ENCODE measurements at regions not wholly inside any gene's neighbourhood (a gene's known extent, or its start where the extent isn't known, plus 50 kb on each side); places are given as distances from the start of the nearest gene placed in this dataset.
"Not testable (repeated sequence)": the region's sequence is repeated elsewhere in the genome, so short reads cannot be mapped to it uniquely, and the experiment has no call there.

GRCh38 chr7:4436936-4437335 lies 245.2 kb upstream of the FOXK1 start:
- DNase-seq, result no peak
- intact Hi-C loops (cut with DNase I), result no loop called here

- intact Hi-C loops (cut with DNase I), result no loop called here
- no peak for DNase-seq
These were observed 244.2 kb upstream of the FOXK1 start for GRCh38 chr7:4437916-4438315.

DNA sequence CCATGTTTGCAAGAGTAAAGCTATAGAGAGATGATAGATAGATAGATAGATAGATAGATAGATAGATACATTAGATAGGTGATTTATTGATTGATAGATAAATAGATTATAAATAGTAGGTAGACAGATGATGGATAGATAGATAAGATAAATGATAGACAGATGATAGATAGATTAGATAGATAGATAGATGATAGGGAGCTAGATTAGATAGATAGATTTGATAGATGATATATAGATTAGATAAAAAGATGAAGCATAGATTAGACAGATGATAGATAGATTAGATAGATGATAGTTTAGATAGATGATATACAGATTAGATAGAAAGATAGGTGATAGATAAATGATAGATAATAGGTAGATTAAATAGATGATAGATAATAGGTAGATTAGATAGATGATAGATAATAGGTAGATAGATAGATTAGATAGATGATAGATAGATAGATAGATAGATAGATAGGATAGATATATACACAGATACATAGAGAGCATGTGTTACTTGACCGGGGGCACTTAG lies 243.3 kb upstream of the FOXK1 start:
- intact Hi-C loops (cut with DNase I), result no loop called here
- DNase-seq, result no peak

DNA sequence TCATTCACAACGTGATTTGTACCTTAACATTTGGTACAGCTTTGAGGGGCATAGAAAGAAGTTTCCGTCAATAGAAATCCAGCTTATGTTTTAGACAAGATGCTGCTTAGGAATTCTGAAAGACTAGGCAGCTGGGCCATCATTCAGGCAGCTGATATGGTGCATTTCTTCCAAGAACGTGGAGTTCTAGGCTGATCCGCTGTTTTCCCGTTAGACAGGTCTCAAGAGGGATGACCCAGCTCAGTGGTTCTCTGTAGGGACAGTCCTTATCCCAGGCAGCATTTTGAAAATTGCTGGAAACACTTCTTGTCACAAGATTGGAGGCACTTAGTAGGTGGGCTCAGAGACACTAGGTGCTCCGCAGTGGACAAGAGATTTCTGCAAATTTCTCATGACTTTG lies 242.7 kb upstream of the FOXK1 start:
- intact Hi-C loops (cut with DNase I), result no loop called here
- no peak for DNase-seq

GRCh38 chr7:4444106-4444505 lies 238.0 kb upstream of the FOXK1 start:
- intact Hi-C loops (cut with DNase I), result no loop called here
- DNase-seq, result no peak

DNA sequence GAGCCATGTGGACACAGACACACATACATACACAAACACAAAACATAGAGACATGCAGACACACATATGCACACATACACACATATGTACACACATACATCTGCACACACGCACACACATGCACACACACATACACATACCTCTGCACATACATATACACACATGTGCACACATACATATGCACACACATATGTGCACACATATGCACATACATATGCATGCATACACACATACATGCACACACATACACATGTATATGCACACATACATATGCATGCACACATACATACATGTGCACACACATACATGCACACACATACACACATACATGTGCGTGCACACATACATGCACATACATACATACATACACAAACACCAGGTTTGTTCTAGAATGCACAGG lies 236.3 kb upstream of the FOXK1 start:
- intact Hi-C loops (cut with DNase I), result no loop called here
- DNase-seq, result no peak

GRCh38 chr7:4449263-4449662 lies 232.8 kb upstream of the FOXK1 start:
- intact Hi-C loops (cut with DNase I), result no loop called here
- no peak for DNase-seq

DNA sequence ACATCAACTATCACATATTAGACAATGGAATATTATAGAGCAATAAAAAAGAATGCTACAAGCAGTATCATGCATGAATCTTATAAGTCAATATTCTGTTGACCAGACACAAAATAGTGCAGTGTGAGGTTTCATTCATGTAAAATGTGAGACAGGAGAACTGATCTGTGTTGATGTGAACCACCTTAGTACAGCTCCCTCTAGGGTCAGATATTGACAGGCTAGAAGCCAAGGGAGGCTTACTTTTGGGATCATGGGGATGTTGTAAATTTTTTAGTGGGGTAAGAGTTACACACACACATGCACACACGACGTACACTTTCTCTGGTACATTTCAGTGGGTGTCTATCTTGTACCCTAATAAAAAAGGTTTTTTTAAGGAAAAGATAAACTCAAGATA lies 231.6 kb upstream of the FOXK1 start:
- no peak for DNase-seq
- intact Hi-C loops (cut with DNase I), result no loop called here

DNA sequence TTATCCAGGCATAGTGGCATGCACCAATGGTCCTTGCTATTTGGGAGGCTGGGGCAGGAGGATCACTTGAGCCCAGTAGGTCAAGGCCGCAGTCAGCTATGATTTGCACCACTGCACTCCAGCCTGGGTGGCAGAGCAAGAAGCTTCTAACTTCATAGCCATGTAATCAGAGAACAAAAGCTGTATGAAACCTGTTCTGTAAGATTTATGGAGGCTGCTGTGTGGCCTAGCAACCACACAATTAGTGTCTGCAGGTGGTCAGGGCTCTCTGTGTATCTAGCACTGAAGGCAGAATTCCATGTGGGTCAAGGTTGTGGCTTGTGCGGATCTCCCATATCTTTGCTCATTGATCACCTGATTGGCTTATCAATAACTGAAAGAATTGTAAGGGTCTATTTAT lies 221.5 kb upstream of the FOXK1 start:
- intact Hi-C loops (cut with DNase I), result no loop called here
- no peak for DNase-seq

GRCh38 chr7:4461531-4461930 lies 220.6 kb upstream of the FOXK1 start:
- intact Hi-C loops (cut with DNase I), result no loop called here
- DNase-seq, result no peak

- DNase-seq, result no peak
- intact Hi-C loops (cut with DNase I), result no loop called here
These were observed 213.6 kb upstream of the FOXK1 start for GRCh38 chr7:4468320-4469102.

DNA sequence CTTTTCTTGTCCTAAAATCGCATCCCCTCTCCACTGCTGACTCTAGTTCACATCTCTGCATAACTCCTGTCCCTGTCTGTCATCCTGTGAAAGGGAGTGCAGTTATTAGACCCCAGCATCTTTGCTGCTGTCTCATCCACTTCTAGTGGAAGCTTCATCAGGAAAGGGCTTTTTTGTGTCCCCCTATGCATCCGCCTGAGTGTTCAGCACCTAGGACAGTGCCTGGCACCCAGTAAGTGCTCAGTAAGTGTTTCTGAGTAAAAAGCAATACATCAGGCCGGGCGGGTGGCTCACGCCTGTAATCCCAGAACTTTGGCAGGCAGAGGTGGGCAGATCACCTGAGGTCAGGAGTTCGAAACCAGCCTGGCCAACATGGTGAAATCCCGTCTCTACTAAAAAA lies 211.8 kb upstream of the FOXK1 start:
- no peak for DNase-seq

DNA sequence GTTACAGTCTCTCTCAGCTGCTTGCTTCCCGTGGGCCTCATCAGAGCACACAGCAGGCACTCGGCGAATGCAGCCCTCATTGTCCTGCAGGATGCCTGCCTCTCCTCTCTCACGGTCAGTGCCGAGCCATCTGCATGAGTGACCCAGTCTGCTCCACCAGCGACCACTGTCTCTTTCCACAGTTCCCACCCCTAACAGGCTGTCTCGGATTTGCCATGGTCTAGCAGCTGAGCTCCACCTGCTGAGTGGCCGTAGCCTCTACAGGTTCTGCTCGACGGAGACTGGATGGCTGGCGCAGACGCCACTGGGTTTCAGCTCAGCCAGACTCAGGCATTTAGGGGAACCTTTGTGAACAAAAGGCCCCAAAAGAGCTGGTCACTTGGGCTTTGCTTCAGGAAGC lies 209.4 kb upstream of the FOXK1 start:
- DNase-seq, result peak in 1 of 10 donors; percentile 83
- intact Hi-C loops (cut with DNase I), result no loop called here

More for the DNA sequence above, 211.8 kb upstream of the FOXK1 start:
- intact Hi-C loops (cut with DNase I), result no loop called here

DNA sequence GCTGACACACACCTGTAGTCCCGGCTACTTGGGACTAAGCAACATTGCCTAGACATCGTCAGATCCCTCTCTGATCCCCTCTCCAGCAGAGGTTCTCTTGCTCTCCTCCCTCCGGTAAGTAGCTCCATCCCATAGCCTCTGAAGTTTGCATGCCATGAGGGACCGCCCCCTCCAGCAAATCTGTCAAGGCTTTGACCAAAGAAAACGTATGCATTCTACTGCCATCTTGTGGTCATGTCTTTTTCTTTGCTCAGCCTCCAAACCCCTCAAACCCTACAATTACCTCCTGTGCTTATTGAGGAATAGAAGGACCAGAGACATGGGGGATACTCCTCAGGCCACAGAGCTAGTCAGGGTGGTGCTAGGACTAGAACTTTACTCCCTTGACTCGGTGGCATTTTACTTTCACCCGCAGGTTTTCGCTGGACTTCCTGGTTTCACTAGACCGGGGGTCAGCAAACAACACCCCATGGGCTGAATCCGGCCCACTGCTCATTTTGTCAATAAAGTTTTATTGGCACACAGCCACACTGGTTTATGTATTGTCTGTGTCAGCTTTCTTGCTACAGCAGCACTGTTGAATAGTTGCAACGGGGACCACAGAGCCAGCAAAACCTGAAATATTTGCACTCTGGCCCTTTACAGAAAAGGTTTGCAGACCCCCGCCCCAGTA lies 202.6 kb upstream of the FOXK1 start:
- DNase-seq, result no peak
- intact Hi-C loops (cut with DNase I), result no loop called here

- intact Hi-C loops (cut with DNase I); DNase-seq: not testable (repeated sequence)
These were observed 202.0 kb upstream of the FOXK1 start for GRCh38 chr7:4480131-4480530.

DNA sequence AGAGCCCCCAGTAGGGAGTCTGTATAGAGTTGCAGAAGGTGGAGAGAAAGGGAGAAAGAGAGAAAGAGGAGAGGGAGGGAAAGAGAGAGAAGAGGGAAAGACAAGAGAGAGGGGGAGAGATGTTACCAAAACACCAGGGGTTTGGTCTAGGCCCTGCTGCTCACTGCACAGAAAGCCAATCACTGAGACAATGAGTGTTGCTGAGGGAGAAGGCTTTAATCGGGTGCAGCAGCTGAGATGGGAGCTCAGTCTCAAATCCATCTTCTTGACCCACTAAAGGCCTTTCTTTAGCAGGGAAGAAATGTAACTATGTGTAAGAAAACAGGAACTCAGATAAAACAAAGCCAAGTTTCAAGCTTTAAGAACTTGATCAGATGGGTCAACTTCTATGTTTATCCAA lies 198.2 kb upstream of the FOXK1 start:
- DNase-seq, result no peak
- intact Hi-C loops (cut with DNase I), result no loop called here

DNA sequence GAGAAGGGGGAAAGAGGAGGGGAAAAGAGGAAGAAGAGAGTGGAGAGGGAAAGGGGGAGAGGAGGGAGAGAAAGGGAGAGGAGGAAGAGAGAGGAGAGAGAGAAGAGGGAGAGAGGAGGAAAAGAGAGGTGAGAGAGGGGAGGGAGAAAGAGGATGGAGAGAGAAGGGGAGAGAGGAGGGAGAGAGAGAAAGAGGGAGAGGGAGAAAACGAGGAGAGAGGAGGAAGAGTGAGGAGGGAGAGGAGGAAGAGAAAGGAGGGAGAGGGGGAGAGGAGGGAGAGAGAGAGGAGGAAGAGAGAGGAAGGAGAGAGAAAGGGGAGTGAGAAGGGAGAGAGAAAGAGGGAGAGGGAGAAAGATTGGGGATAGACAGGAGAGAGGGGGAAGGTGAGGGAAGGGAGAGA lies 197.6 kb upstream of the FOXK1 start:
- no peak for DNase-seq
- intact Hi-C loops (cut with DNase I), result no loop called here

DNA sequence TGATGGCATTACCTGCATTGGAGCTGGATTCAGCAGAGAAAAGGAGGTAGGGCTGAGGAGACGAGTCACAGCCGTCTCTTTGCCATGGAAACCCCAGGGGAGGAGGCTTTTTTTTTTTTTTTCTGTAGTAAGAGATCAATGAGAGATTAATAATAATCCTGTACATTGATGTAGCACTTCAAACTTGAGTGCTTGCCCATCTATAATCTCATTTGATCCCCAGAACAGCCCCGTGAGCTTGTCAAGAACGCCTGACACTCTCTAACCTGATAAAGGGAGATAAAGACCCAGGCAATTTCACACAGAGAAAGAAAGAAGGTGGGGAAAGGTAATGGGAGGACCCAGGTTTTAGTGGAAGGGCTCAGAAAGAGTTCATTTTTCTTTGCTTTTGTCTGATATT lies 195.2 kb upstream of the FOXK1 start:
- no peak for DNase-seq
- intact Hi-C loops (cut with DNase I), result no loop called here

GRCh38 chr7:4496911-4497310 lies 185.2 kb upstream of the FOXK1 start:
- intact Hi-C loops (cut with DNase I); DNase-seq: not testable (repeated sequence)

DNA sequence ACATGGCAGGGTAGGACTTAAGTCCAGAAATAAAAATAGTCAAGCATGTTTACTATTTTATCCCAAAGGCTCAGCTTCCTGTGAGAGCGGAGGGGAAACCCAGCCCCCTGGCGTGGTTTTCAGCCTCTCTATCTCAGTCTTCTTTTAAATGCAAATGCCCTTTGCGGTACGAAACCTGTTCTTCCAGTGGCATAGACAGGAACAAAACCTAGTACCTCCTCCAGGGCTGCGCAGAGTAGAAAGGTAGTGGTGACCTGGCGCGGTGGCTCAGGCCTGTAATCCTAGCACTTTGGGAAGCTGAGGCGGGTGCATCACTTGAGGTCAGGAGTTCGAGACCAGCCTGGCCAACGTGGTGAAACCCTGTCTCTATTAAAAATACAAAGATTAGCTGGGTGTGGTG lies 181.3 kb upstream of the FOXK1 start:
- intact Hi-C loops (cut with DNase I), result no loop called here
- DNase-seq, result no peak

- intact Hi-C loops (cut with DNase I), result not testable (repeated sequence)
These were observed 174.2 kb upstream of the FOXK1 start for GRCh38 chr7:4507886-4508285.

DNA sequence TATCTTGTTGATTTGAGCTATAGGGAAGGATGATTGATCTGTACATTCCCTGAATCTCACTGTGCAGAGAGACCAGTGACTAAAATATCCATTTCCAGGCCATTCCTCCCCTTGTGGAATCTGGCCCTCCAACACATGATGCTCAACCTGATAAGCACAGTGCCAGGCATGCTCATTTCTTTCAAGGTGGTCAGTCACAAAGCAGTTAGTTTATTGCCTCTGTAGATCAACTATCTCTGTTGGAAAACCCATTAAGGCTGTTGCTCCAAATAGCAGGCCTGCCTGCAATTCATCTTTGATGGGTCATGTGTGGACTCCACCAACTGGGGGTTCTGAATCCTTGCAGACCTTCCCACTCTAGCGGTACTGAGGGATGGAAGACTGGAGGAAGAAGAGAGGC lies 168.6 kb upstream of the FOXK1 start:
- intact Hi-C loops (cut with DNase I), result no loop called here
- no peak for DNase-seq

More at GRCh38 chr7:4507886-4508285, 174.2 kb upstream of the FOXK1 start:
- DNase-seq, result not testable (repeated sequence)

All from posterior cingulate gyrus (tissue), 11 donors.